ENCODE measurements at regions not wholly inside any gene's neighbourhood (a gene's known extent, or its start where the extent isn't known, plus 50 kb on each side); places are given as distances from the start of the nearest gene placed in this dataset.
"Not testable (repeated sequence)": the region's sequence is repeated elsewhere in the genome, so short reads cannot be mapped to it uniquely, and the experiment has no call there.

- peak; percentile 15 for FAIRE-seq
- no peak for DNase-seq (ENCODE audit: extremely low spot score, insufficient read length, low read depth)
Observed at GRCh38 chr3:152745646-152746045, 89.3 kb upstream of the P2RY1 start.

DNA sequence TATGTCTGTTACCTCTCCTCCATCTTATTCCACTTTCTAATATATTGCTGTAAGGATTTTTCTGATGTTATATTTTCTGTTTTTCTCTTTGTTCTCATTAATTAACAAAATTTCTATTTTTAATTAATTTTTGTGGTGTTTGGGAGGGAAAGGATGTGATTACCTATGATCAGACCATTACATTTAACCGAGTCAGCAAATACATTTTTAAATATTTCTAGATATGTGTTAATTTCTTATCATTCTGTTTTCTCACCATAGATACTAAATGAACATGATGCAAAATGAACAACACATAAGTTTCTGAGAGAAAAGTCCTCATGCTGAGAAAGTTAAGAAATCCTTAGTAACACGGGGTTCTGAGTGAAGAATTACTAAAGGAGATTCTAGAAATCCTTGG lies 80.6 kb upstream of the P2RY1 start:
- FAIRE-seq (no peak), DNase-seq (ENCODE audit: extremely low spot score, insufficient read length, low read depth) (no peak)

- FAIRE-seq (no peak), DNase-seq (ENCODE audit: extremely low spot score, insufficient read length, low read depth) (no peak)
Observed at GRCh38 chr3:152756807-152757206, 78.1 kb upstream of the P2RY1 start.

DNA sequence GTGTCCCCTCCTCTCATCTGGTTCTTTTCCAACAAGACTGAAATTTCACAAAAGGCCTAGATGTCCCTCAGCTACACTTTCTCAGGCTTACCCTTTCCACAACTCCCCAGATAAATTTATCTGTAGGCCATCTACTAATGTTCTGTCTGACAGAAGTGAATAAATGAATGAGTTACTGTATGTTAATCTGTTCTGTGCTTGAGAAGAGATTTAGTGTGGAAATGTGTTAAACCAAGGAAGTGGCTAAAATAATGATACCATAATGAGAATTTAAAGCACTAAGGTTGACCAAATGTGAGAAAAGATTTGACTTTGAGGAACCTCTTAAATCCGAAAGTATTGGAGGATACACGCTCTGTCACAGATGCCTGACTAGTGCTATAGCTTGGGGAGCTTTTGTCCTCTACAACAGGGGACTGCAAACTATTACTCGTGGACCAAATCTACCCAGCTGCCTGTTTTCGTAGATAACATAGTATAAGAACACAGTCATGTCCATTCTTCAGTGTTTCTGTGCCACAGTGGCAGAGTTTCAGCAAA lies 74.8 kb upstream of the P2RY1 start:
- peak; percentile 78 for FAIRE-seq
- no peak for DNase-seq (ENCODE audit: extremely low spot score, insufficient read length, low read depth)

GRCh38 chr3:152760591-152760990 lies 74.3 kb upstream of the P2RY1 start:
- FAIRE-seq (no peak), DNase-seq (ENCODE audit: extremely low spot score, insufficient read length, low read depth) (no peak)

DNA sequence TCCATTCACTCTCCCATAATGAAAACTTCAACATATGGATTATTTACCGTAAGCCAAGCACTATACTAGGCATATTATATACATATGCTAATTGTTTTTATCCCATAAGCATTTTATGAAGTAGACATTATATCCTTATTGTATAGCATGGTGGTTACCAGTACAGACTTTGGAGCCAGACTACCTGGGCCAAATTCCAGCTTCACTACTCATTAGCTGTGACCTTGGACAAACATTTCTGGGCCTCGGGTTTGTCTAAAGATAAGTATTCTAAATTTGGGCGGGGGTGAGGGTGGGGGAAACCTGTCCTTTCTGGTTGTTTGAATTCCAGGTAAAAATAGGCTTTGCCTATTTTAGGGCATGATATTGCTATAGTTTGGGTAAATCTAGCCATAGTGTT lies 66.5 kb upstream of the P2RY1 start:
- DNase-seq (ENCODE audit: extremely low spot score, insufficient read length, low read depth) (no peak), FAIRE-seq (no peak)

DNA sequence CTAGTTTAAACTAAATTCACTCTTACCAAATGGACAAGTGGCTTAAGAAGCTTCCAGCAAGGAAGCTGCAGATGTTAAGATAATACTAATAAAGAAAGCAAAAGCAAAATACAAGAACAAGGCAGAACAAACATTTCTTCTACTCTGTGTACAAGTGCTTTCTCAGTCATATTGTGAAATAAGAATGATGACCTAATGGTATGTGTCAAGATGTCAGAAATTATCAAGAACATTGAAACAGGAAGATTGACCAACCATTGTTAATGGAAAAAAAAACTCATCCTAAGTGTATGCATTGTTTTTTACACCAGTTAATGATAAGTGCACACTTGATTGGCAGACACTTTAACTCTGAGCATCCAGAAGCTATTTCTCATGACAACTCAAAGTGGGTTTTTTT lies 65.4 kb upstream of the P2RY1 start:
- DNase-seq (ENCODE audit: extremely low spot score, insufficient read length, low read depth) (no peak), FAIRE-seq (no peak)

- FAIRE-seq (no peak), DNase-seq (ENCODE audit: extremely low spot score, insufficient read length, low read depth) (no peak)
Observed at GRCh38 chr3:152770296-152770695, 64.6 kb upstream of the P2RY1 start.

- FAIRE-seq: no peak
Observed at GRCh38 chr3:152771120-152771519, 63.8 kb upstream of the P2RY1 start.

DNA sequence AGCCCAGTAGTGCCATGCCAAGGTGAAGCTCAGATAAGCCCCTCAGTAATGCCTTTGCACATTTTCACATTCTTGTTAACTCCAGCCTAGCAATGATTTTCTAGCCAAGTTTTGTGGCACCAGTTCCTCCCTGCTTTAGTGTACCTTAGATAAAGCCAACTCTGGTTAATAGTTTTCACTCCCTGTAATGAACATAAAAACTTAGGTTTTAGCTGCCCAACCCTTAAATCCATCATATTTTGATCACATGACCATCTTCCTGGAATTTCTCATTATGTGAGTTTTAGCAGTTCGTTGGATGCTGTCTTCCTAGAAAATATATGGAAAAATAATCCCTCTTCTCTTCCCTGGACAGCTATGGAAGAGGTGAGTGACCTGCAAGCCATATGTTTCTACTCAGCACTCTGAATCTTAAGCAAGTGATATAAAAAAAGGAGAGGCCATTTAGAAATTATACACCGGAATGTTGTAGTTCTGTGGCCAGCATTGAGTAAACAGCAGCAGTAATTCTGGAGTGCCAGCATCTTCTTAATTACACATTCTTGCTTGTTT lies 62.2 kb upstream of the P2RY1 start:
- no peak for DNase-seq (ENCODE audit: extremely low spot score, insufficient read length, low read depth)
- no peak for FAIRE-seq

More at GRCh38 chr3:152771120-152771519, 63.8 kb upstream of the P2RY1 start:
- DNase-seq (ENCODE audit: extremely low spot score, insufficient read length, low read depth): no peak

- no peak for FAIRE-seq
- no peak for DNase-seq (ENCODE audit: extremely low spot score, insufficient read length, low read depth)
Observed at GRCh38 chr3:152773633-152774032, 61.3 kb upstream of the P2RY1 start.

GRCh38 chr3:152774230-152774629 lies 60.7 kb upstream of the P2RY1 start:
- DNase-seq (ENCODE audit: extremely low spot score, insufficient read length, low read depth); FAIRE-seq: not testable (repeated sequence)

DNA sequence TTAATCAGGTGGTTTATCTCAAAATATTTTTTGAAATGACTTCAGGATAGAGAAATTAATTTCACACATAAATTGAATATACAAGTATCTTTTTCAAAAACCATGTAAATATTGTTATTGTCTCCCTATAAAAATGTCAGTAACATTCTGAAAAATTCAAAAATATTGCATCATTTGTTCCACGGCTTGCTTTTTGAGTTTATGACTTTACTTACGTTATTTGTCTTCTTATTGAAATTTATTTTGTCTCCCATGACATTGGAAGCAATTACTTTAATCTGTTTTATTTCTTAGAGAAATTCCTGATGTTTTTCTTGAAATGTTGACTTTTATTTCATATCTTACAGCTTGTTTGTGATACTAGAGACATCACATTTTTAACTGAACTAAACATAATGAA lies 56.9 kb upstream of the P2RY1 start:
- no peak for FAIRE-seq

DNA sequence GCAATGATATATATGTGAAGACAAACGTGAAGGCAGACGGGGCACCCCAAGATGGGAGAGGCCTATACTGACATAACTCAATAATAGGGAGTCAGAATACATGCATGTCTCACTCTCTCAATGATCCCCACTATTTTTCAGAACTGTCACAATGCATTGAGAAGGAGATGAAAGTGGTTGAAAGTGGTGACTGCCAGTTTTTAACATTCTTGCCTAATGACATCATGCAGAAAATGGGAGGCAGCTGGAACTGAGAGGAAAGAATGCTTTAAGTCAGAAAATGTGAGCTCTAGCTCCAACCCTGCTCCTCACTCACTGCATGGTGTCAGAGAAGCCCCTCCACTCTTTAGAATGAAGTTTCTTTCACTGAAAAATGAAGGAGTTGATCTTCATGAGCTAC lies 55.3 kb upstream of the P2RY1 start:
- no peak for DNase-seq (ENCODE audit: extremely low spot score, insufficient read length, low read depth)
- FAIRE-seq: no peak

More for the DNA sequence above, 56.9 kb upstream of the P2RY1 start:
- DNase-seq (ENCODE audit: extremely low spot score, insufficient read length, low read depth): no peak

DNA sequence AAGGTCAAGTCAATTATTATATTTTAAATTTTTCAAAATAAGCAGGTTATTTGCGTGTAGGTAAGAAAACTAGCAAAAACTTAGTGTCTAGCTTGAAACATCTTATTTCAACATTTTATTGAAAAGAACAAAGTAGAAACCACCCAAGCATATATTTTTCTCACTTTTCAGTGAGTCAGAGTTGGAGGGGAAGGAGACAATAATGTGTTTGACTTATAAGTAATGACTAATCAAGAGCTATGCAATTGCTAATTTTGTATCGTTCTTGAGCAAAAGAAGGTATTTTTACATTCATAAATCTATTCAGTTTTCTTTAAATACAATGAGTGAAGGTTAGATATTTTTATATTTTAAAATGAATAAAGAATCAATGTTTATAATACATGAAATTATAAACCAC lies 54.4 kb upstream of the P2RY1 start:
- FAIRE-seq (no peak), DNase-seq (ENCODE audit: extremely low spot score, insufficient read length, low read depth) (no peak)

- DNase-seq (ENCODE audit: extremely low spot score, insufficient read length, low read depth) (no peak), FAIRE-seq (no peak)
Observed at GRCh38 chr3:152785051-152785450, 49.9 kb upstream of the P2RY1 start.

All from GM18507 (cell line).